HepG2 (cell line): ENCODE measurements at regions not wholly inside any gene's neighbourhood (a gene's known extent, or its start where the extent isn't known, plus 50 kb on each side); places are given as distances from the start of the nearest gene placed in this dataset.

Source experiments
- EED ChIP-seq: sonication (generic); formaldehyde crosslinking; IDR thresholded peaks from 2 replicates; pipeline ENCODE4 v1.5.0; 2020; ENCODE audit warnings: mild to moderate bottlenecking, missing genetic modification reagents
- GABPB1 ChIP-seq: IDR thresholded peaks from 2 replicates; pipeline ENCODE4 v1.6.1; 2016; ENCODE audit warnings: mild to moderate bottlenecking, missing genetic modification reagents, moderate library complexity, missing compliant biosample characterization
- GLMP ChIP-seq: sonication (generic); formaldehyde crosslinking; IDR thresholded peaks from 2 replicates; pipeline ENCODE4 v1.9.0; 2021; ENCODE audit warnings: missing genetic modification reagents, mild to moderate bottlenecking, borderline replicate concordance
- GMEB2 ChIP-seq: IDR thresholded peaks from 2 replicates; pipeline ENCODE4 v1.6.1; 2016; ENCODE audit warnings: missing biosample characterization, missing genetic modification reagents, low read depth
- KAT8 ChIP-seq: IDR thresholded peaks from 2 replicates; pipeline ENCODE4 v1.6.1; 2016; ENCODE audit warnings: missing genetic modification reagents, missing compliant biosample characterization
- KLF12 ChIP-seq: sonication (generic); formaldehyde crosslinking; IDR thresholded peaks from 2 replicates; pipeline ENCODE4 v1.4.0; 2020; ENCODE audit warnings: missing genetic modification reagents, borderline replicate concordance
- MNT ChIP-seq: fragments of 450-650 bp; IDR thresholded peaks from 2 replicates; pipeline ENCODE4 v1.6.1; 2016
- ONECUT2 ChIP-seq: sonication (generic); formaldehyde crosslinking; IDR thresholded peaks from 2 replicates; pipeline ENCODE4 v1.4.0; 2020; ENCODE audit warnings: missing genetic modification reagents
- POGZ ChIP-seq: sonication (generic); formaldehyde crosslinking; IDR thresholded peaks from 2 replicates; pipeline ENCODE4 v1.4.0; 2020; ENCODE audit warnings: mild to moderate bottlenecking, missing genetic modification reagents
- RBM39 ChIP-seq: fragments of 200-400 bp; formaldehyde crosslinking; IDR thresholded peaks from one replicate; pipeline ENCODE4 v1.6.1; 2018; ENCODE audit warnings: antibody characterized with exemption, mild to moderate bottlenecking, low read depth, low read length; ENCODE audit not compliant: poor library complexity, severe bottlenecking
- REPIN1 ChIP-seq: sonication (generic); formaldehyde crosslinking; IDR thresholded peaks from 2 replicates; pipeline ENCODE4 v1.8.0; 2022; ENCODE audit warnings: missing genetic modification reagents, low read depth, mild to moderate bottlenecking, borderline replicate concordance
- TFE3 ChIP-seq: IDR thresholded peaks from 2 replicates; pipeline ENCODE4 v1.6.1; 2016
- ZNF253 ChIP-seq: sonication (generic); formaldehyde crosslinking; IDR thresholded peaks from 2 replicates; pipeline ENCODE4 v1.8.0; 2022; ENCODE audit warnings: mild to moderate bottlenecking, missing genetic modification reagents, borderline replicate concordance
- ZNF264 ChIP-seq: sonication (generic); formaldehyde crosslinking; IDR thresholded peaks from 2 replicates; pipeline ENCODE4 v1.4.0; 2020; ENCODE audit warnings: missing genetic modification reagents
- ZNF331 ChIP-seq: sonication (generic); formaldehyde crosslinking; IDR thresholded peaks from 2 replicates; pipeline ENCODE4 v1.4.0; 2020; ENCODE audit warnings: missing genetic modification reagents
- ZNF34 ChIP-seq: sonication (generic); formaldehyde crosslinking; IDR thresholded peaks from 2 replicates; pipeline ENCODE4 v1.4.0; 2020; ENCODE audit warnings: mild to moderate bottlenecking, missing genetic modification reagents, borderline replicate concordance
- ZNF512B ChIP-seq: sonication (generic); formaldehyde crosslinking; IDR thresholded peaks from 2 replicates; pipeline ENCODE4 v1.5.1; 2020; ENCODE audit warnings: missing genetic modification reagents, mild to moderate bottlenecking, borderline replicate concordance
- ZNF547 ChIP-seq: sonication (generic); formaldehyde crosslinking; IDR thresholded peaks from 2 replicates; pipeline ENCODE4 v1.5.1; 2020; ENCODE audit warnings: mild to moderate bottlenecking, missing genetic modification reagents
- ZNF557 ChIP-seq: sonication (generic); formaldehyde crosslinking; IDR thresholded peaks from 2 replicates; pipeline ENCODE4 v1.4.0; 2020; ENCODE audit warnings: missing genetic modification reagents
- ZNF598 ChIP-seq: sonication (generic); formaldehyde crosslinking; IDR thresholded peaks from 2 replicates; pipeline ENCODE4 v1.5.1; 2020; ENCODE audit warnings: mild to moderate bottlenecking, missing genetic modification reagents, borderline replicate concordance
- ZNF891 ChIP-seq: sonication (generic); formaldehyde crosslinking; IDR thresholded peaks from 2 replicates; pipeline ENCODE4 v1.5.0; 2020; ENCODE audit warnings: mild to moderate bottlenecking, missing genetic modification reagents

- no peak for TF ChIP-seq ZNF512B (CRISPR knock-in tag)
- peak; percentile 48; the same call in 1 of the 2 replicates for TF ChIP-seq ONECUT2
- TF ChIP-seq ZNF331 (CRISPR knock-in tag) = 0 out of 2 replicates have a peak, but pooled peaks have one; percentile 18
- no peak; the same call in 1 of the 2 replicates for TF ChIP-seq REPIN1 (CRISPR knock-in tag)
- no peak for TF ChIP-seq KAT8 (CRISPR knock-in tag)
- no peak for TF ChIP-seq GLMP (CRISPR knock-in tag)
- no peak for TF ChIP-seq ZNF253 (CRISPR knock-in tag)
- no peak for TF ChIP-seq GMEB2 (CRISPR knock-in tag)
- no peak for TF ChIP-seq TFE3 (CRISPR knock-in tag)
- no peak for TF ChIP-seq POGZ (CRISPR knock-in tag)
- TF ChIP-seq GABPB1 (CRISPR knock-in tag) = 0 out of 2 replicates have a peak, but pooled peaks have one; percentile 15
- TF ChIP-seq ZNF264 (CRISPR knock-in tag) = no peak
- TF ChIP-seq EED = no peak
- TF ChIP-seq ZNF34 (CRISPR knock-in tag) = 0 out of 2 replicates have a peak, but pooled peaks have one; percentile 46
- no peak for TF ChIP-seq ZNF547 (CRISPR knock-in tag)
- no peak for TF ChIP-seq MNT
- no peak for TF ChIP-seq RBM39
- TF ChIP-seq KLF12 = no peak
- no peak for TF ChIP-seq ZNF557 (CRISPR knock-in tag)
- no peak for TF ChIP-seq ZNF891 (CRISPR knock-in tag)
- no peak for TF ChIP-seq ZNF598 (CRISPR knock-in tag)
Observed at GRCh38 chr1:4270651-4271337, 370.7 kb upstream of the C1orf174 start (continued).
